ENCODE measurements at regions not wholly inside any gene's neighbourhood (a gene's known extent, or its start where the extent isn't known, plus 50 kb on each side); places are given as distances from the start of the nearest gene placed in this dataset.

DNA sequence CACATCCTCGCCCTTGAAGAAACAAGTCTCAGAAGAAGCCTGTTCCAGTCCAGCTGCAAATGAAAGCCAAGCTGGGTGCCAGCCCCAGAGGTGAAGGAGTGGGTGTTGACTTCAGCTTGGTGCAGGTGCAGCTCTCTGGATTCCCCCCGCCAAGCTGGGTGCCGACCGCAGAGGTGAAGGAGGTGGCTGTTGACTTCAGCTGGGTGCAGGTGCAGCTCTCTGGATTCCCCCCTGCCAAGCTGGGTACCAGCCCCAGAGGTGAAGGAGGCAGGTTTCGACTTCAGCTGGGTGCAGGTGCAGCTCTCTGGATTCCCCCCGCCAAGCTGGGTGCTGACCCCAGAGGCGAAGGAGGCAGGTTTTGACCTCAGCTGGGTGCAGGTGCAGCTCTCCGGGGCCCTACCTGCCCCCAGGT lies 1234.0 kb downstream of the TBC1D22A start:
- H3K4me3 Mint-ChIP-seq = no peak overlapping the region

DNA sequence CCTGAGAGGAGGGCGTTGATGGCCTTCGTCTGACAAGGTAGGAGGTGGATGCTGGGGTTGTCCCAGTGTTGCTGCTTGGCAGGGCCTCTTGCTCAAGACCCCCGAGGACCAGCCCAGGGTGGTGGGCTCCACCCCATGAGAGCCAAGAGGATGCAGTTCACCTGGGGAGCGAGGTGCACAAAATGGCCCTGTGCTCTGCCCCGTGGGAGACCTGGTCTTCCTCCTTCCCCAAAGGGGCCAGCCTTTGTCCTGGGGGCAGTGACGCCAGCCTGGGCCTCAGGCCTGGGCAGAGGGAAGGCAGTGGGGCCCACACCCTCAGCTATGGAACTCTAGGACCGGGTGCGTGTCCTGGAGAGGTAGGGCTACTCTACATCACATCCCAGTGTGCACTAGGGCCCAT lies 1233.3 kb downstream of the TBC1D22A start:
- peaks cover 0 to 4% (median 0%) of the 10 kb centered on the region in 7 donors for H3K9me3 Mint-ChIP-seq
- peaks cover 4% of the 10 kb centered on the region for H3K27me3 Mint-ChIP-seq
- H3K4me1 Mint-ChIP-seq = no peaks in the 10 kb centered on the region
- H3K27ac Mint-ChIP-seq = no peak overlapping the region
- no peaks in the 10 kb centered on the region for H3K36me3 Mint-ChIP-seq
- no peak overlapping the region for H3K4me3 Mint-ChIP-seq
- H3K4me3 ChIP-seq (ENCODE audit: low read depth, low read length) = no peak overlapping the region
- H3K27me3 ChIP-seq (ENCODE audit: control insufficient read depth, insufficient read depth, low read length) = no peaks in the 10 kb centered on the region
- ATAC-seq (ENCODE audit: low read depth in 2 of 2) (no peak), DNase-seq (no peak)
- H3K36me3 ChIP-seq (ENCODE audit: control insufficient read depth, insufficient read depth, low read length) = no peaks in the 10 kb centered on the region
- H3K4me1 ChIP-seq (ENCODE audit: control insufficient read depth, insufficient read depth, low read length, poor library complexity, severe bottlenecking) = no peaks in the 10 kb centered on the region
- H3K9me3 ChIP-seq (ENCODE audit: control insufficient read depth in 2 of 2, low read length in 2 of 2) = no peaks in the 10 kb centered on the region
- H3K27ac ChIP-seq (ENCODE audit: insufficient read depth, low read length, poor library complexity, severe bottlenecking) = no peak overlapping the region

More for the DNA sequence above, 1234.0 kb downstream of the TBC1D22A start:
- H3K27me3 Mint-ChIP-seq = peaks cover 4% of the 10 kb centered on the region
- H3K4me3 ChIP-seq (ENCODE audit: low read depth, low read length) = no peak overlapping the region
- H3K4me1 ChIP-seq (ENCODE audit: control insufficient read depth, insufficient read depth, low read length, poor library complexity, severe bottlenecking) = no peaks in the 10 kb centered on the region
- no peaks in the 10 kb centered on the region for H3K9me3 ChIP-seq (ENCODE audit: control insufficient read depth in 2 of 2, low read length in 2 of 2)
- H3K27ac Mint-ChIP-seq = no peak overlapping the region
- H3K4me1 Mint-ChIP-seq = no peaks in the 10 kb centered on the region
- ATAC-seq (ENCODE audit: low read depth in 2 of 2) (no peak), DNase-seq (no peak)
- H3K9me3 Mint-ChIP-seq = peaks cover 0 to 4% (median 0%) of the 10 kb centered on the region in 7 donors
- no peaks in the 10 kb centered on the region for H3K27me3 ChIP-seq (ENCODE audit: control insufficient read depth, insufficient read depth, low read length)
- H3K36me3 Mint-ChIP-seq = no peaks in the 10 kb centered on the region
- H3K27ac ChIP-seq (ENCODE audit: insufficient read depth, low read length, poor library complexity, severe bottlenecking) = no peak overlapping the region
- no peaks in the 10 kb centered on the region for H3K36me3 ChIP-seq (ENCODE audit: control insufficient read depth, insufficient read depth, low read length)

DNA sequence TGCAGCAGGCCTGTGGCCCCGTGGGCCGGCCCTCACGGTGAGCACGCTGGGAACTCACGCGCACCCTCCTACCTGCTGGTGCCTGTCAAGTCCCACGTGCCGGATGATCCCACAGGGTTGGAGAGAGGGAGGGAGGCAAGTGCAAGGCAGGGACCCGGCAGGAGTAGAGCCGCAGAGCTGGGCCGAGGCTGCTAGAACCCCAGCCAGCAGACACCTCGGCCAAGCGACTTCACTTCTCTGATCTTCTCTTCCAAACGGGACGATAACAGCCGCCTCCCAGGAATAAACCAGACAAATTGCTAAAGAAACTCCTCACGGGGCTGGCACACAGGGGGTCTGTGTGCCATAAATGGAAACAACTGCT lies 1232.8 kb downstream of the TBC1D22A start:
- Mint-ChIP-seq H3K4me1 (no peaks in the 10 kb centered on the region), H3K9me3 (peaks cover 0 to 4% (median 0%) of the 10 kb centered on the region in 7 donors), H3K27ac (peak overlapping the region in 1 of 3 donors; percentile 60), H3K36me3 (no peaks in the 10 kb centered on the region), H3K4me3 (no peak overlapping the region), H3K27me3 (peaks cover 4% of the 10 kb centered on the region)
- no peaks in the 10 kb centered on the region for H3K27me3 ChIP-seq (ENCODE audit: control insufficient read depth, insufficient read depth, low read length)
- H3K4me3 ChIP-seq (ENCODE audit: low read depth, low read length) = no peak overlapping the region
- no peak for ATAC-seq (ENCODE audit: low read depth in 2 of 2)
- H3K4me1 ChIP-seq (ENCODE audit: control insufficient read depth, insufficient read depth, low read length, poor library complexity, severe bottlenecking) = no peaks in the 10 kb centered on the region
- H3K9me3 ChIP-seq (ENCODE audit: control insufficient read depth in 2 of 2, low read length in 2 of 2) = no peaks in the 10 kb centered on the region
- H3K27ac ChIP-seq (ENCODE audit: insufficient read depth, low read length, poor library complexity, severe bottlenecking) = no peak overlapping the region
- H3K36me3 ChIP-seq (ENCODE audit: control insufficient read depth, insufficient read depth, low read length) = no peaks in the 10 kb centered on the region
- no peak for DNase-seq

DNA sequence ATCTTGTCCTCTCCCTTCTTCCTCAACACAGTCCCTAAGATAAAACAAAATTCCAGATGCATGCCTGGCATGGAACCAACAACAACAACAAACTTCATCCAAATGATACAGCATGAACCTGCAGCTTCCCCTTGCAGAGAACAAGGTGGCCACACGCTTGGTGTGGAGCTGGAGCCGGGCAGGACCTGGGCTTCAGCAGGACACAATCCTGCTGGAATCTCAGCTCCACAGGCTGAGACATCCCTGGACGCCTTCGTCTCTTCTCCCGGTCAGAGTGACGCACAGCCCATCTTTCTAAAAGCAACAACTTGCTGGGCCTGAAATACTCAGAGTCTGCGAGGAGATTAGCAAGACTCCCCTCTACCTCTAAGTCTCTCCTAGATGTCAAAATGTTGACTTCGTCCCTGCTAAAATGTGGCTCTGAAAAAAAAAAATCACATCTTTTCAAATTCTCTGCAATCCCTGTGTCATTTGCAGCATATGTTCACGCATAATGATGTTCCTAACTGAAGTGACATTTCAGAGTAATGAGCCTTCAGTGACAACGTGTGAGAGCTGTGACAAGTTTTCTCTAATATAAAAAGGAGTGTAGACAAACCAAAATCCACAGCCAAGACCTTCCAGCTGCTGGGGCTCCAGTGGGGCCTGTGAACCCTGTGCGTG lies 1232.3 kb downstream of the TBC1D22A start:
- Histone ChIP-seq H3K27ac (ENCODE audit: insufficient read depth, low read length, poor library complexity, severe bottlenecking) (no peak overlapping the region), H3K36me3 (ENCODE audit: control insufficient read depth, insufficient read depth, low read length) (no peaks in the 10 kb centered on the region), H3K27me3 (ENCODE audit: control insufficient read depth, insufficient read depth, low read length) (peaks cover 3% of the 10 kb centered on the region), H3K4me3 (ENCODE audit: low read depth, low read length) (no peak overlapping the region), H3K9me3 (ENCODE audit: control insufficient read depth in 2 of 2, low read length in 2 of 2) (no peaks in the 10 kb centered on the region), H3K4me1 (ENCODE audit: control insufficient read depth, insufficient read depth, low read length, poor library complexity, severe bottlenecking) (no peaks in the 10 kb centered on the region)
- ATAC-seq (ENCODE audit: low read depth in 2 of 2) = no peak
- peaks cover 4% of the 10 kb centered on the region for H3K27me3 Mint-ChIP-seq
- DNase-seq = no peak
- H3K4me1 Mint-ChIP-seq = no peaks in the 10 kb centered on the region
- no peaks in the 10 kb centered on the region for H3K36me3 Mint-ChIP-seq
- peaks cover 0 to 4% (median 0%) of the 10 kb centered on the region in 7 donors for H3K9me3 Mint-ChIP-seq
- no peak overlapping the region for H3K4me3 Mint-ChIP-seq
- peak overlapping the region in 1 of 3 donors; percentile 60 for H3K27ac Mint-ChIP-seq

DNA sequence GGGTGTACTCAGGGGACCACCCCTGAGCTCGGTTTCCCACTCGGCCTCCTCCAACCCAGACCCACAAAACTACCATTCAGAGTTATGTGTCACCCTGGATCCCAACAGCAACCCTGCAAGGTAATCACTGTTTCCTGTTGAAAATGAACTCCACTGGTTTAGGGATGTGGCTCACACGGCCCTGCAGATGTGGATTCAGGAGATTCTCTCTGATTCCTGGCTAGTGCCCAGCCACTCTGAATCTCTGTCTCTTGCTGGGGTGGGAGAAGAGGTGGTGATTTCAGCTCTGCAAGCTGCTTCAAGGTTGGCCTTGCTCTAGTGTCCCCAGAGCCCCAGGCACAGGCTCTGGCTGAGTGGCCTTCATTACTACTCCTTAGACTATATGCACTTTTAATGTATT lies 1231.6 kb downstream of the TBC1D22A start:
- H3K27ac Mint-ChIP-seq = no peak overlapping the region
- H3K27me3 Mint-ChIP-seq = peaks cover 4% of the 10 kb centered on the region
- H3K4me3 Mint-ChIP-seq = no peak overlapping the region
- no peaks in the 10 kb centered on the region for H3K36me3 Mint-ChIP-seq
- Histone ChIP-seq H3K27ac (ENCODE audit: insufficient read depth, low read length, poor library complexity, severe bottlenecking) (no peak overlapping the region), H3K4me1 (ENCODE audit: control insufficient read depth, insufficient read depth, low read length, poor library complexity, severe bottlenecking) (no peaks in the 10 kb centered on the region), H3K36me3 (ENCODE audit: control insufficient read depth, insufficient read depth, low read length) (no peaks in the 10 kb centered on the region), H3K4me3 (ENCODE audit: low read depth, low read length) (no peak overlapping the region), H3K27me3 (ENCODE audit: control insufficient read depth, insufficient read depth, low read length) (peaks cover 5% of the 10 kb centered on the region), H3K9me3 (ENCODE audit: control insufficient read depth in 2 of 2, low read length in 2 of 2) (no peaks in the 10 kb centered on the region)
- ATAC-seq (ENCODE audit: low read depth in 2 of 2) (no peak), DNase-seq (no peak)
- H3K4me1 Mint-ChIP-seq = no peaks in the 10 kb centered on the region
- peaks cover 0 to 6% (median 1%) of the 10 kb centered on the region in 7 donors for H3K9me3 Mint-ChIP-seq

DNA sequence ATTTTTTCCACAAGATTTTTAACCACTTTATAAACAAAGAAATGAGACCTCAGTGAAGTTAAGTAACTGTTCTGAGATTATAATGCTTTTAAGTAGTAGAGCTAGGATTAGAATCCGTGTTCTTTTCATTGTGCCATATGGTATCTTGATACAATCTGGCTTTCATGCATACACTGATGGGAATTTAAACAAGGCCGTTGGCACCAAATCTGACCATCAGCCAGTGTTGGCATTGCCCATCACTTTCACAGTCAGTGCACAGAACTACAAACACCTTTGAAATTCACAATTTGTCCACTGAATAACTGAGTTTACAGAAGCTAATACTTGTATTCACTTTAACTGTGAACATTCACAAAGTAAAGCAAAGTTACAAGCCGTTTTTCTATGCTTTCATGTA lies 1228.0 kb downstream of the TBC1D22A start:
- Histone ChIP-seq H3K9me3 (ENCODE audit: control insufficient read depth in 2 of 2, low read length in 2 of 2) (peaks cover 0 to 5% of the 10 kb centered on the region in 2 experiments), H3K36me3 (ENCODE audit: control insufficient read depth, insufficient read depth, low read length) (no peaks in the 10 kb centered on the region), H3K4me1 (ENCODE audit: control insufficient read depth, insufficient read depth, low read length, poor library complexity, severe bottlenecking) (no peaks in the 10 kb centered on the region), H3K27me3 (ENCODE audit: control insufficient read depth, insufficient read depth, low read length) (peaks cover 12% of the 10 kb centered on the region), H3K4me3 (ENCODE audit: low read depth, low read length) (no peak overlapping the region), H3K27ac (ENCODE audit: insufficient read depth, low read length, poor library complexity, severe bottlenecking) (no peak overlapping the region)
- Mint-ChIP-seq H3K27ac (no peak overlapping the region), H3K27me3 (peaks cover 16% of the 10 kb centered on the region), H3K4me3 (no peak overlapping the region), H3K36me3 (no peaks in the 10 kb centered on the region), H3K9me3 (peaks cover 0 to 24% (median 7%) of the 10 kb centered on the region in 7 donors), H3K4me1 (no peaks in the 10 kb centered on the region)
- ATAC-seq (ENCODE audit: low read depth in 2 of 2) (no peak), DNase-seq (no peak)

DNA sequence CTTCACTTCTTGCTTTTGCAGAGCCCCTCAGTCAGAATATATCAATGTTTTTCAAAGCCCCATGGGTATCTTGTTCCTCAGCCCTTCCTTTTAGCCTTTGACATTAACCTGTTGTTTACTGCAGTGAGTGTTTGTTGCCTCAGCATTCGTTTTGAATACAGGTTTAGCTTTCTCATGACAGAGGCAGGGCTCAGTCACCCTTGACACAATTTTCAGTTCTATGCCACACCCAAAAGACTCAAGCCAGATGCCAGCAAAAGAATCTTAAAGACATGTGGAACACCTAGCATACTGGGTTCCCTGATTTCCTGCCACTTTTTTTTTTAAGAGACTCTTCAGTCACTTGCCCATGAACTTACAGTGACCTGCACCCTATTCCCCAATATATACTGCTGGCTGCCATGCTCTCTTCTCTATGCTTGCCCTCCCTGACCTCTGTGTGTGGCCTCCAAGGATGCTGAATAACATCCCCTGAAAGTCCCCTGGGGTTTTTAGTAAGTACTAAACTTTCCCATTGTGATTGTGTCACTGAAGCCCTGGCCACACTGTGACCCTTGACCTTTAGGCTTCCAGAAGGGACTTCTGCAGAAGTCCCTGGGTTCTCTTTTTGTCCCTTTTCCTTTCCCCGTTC lies 1225.5 kb downstream of the TBC1D22A start:
- H3K4me3 Mint-ChIP-seq = peak overlapping the region in 1 of 4 donors; percentile 18
- Histone ChIP-seq H3K4me3 (ENCODE audit: low read depth, low read length) (no peak overlapping the region), H3K36me3 (ENCODE audit: control insufficient read depth, insufficient read depth, low read length) (no peaks in the 10 kb centered on the region), H3K9me3 (ENCODE audit: control insufficient read depth in 2 of 2, low read length in 2 of 2) (peaks cover 0 to 5% of the 10 kb centered on the region in 2 experiments), H3K4me1 (ENCODE audit: control insufficient read depth, insufficient read depth, low read length, poor library complexity, severe bottlenecking) (no peaks in the 10 kb centered on the region), H3K27me3 (ENCODE audit: control insufficient read depth, insufficient read depth, low read length) (peaks cover 13% of the 10 kb centered on the region), H3K27ac (ENCODE audit: insufficient read depth, low read length, poor library complexity, severe bottlenecking) (no peak overlapping the region)
- no peaks in the 10 kb centered on the region for H3K4me1 Mint-ChIP-seq
- DNase-seq = no peak
- peaks cover 20% of the 10 kb centered on the region for H3K27me3 Mint-ChIP-seq
- no peak overlapping the region for H3K27ac Mint-ChIP-seq
- H3K9me3 Mint-ChIP-seq = peaks cover 0 to 24% (median 7%) of the 10 kb centered on the region in 7 donors
- no peaks in the 10 kb centered on the region for H3K36me3 Mint-ChIP-seq
- no peak for ATAC-seq (ENCODE audit: low read depth in 2 of 2)

DNA sequence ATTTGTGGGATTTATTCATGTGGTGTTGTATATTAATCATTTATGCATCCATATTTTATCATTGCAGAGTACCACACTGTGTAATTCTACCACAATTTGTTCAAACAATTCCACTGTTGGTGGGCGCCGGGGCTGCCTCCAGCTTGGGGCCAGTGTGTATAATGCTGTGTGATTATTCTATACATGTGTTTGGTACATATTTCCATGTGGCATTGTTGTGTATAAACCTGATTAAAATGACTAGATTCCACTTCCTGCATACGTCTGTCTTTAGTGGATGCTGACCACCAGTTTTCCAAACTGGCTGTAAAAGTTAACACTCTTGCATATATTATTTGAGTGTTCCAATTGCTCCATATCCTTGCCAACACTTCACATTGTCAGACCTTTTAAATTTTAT lies 1213.8 kb downstream of the TBC1D22A start:
- H3K9me3 Mint-ChIP-seq = peaks cover 0 to 8% (median 2%) of the 10 kb centered on the region in 7 donors
- H3K4me3 Mint-ChIP-seq = no peak overlapping the region
- no peaks in the 10 kb centered on the region for H3K36me3 ChIP-seq (ENCODE audit: control insufficient read depth, insufficient read depth, low read length)
- H3K27me3 Mint-ChIP-seq = no peaks in the 10 kb centered on the region
- H3K36me3 Mint-ChIP-seq = no peaks in the 10 kb centered on the region
- H3K27ac Mint-ChIP-seq = no peak overlapping the region
- H3K27ac ChIP-seq (ENCODE audit: insufficient read depth, low read length, poor library complexity, severe bottlenecking) = no peak overlapping the region
- H3K4me1 Mint-ChIP-seq = no peaks in the 10 kb centered on the region
- no peaks in the 10 kb centered on the region for H3K4me1 ChIP-seq (ENCODE audit: control insufficient read depth, insufficient read depth, low read length, poor library complexity, severe bottlenecking)
- ATAC-seq (ENCODE audit: low read depth in 2 of 2) = no peak
- no peaks in the 10 kb centered on the region for H3K27me3 ChIP-seq (ENCODE audit: control insufficient read depth, insufficient read depth, low read length)
- DNase-seq = no peak
- peaks cover 0 to 4% of the 10 kb centered on the region in 2 experiments for H3K9me3 ChIP-seq (ENCODE audit: control insufficient read depth in 2 of 2, low read length in 2 of 2)
- H3K4me3 ChIP-seq (ENCODE audit: low read depth, low read length) = no peak overlapping the region
